Keratinocyte (primary cell): ENCODE measurements at regions not wholly inside any gene's neighbourhood (a gene's known extent, or its start where the extent isn't known, plus 50 kb on each side); places are given as distances from the start of the nearest gene placed in this dataset.

Source experiments
- DNase-seq: peaks from one replicate; pipeline ENCODE4 v3.0.0-alpha.2; 2011; ENCODE audit warnings: low read depth, missing footprints, low spot score
- FAIRE-seq: peaks from 2 replicates; lab custom pipeline; 2011; peaks lifted over from hg19 to GRCh38; lab: Jason Lieb, UNC
- H2AFZ ChIP-seq: 2 replicates; pipeline ENCODE4 v1.6.0; 2012; ENCODE audit warnings: low read length, control low read depth, inconsistent platforms; ENCODE audit not compliant: control insufficient read depth
- H3K27ac ChIP-seq: 2 replicates; pipeline ENCODE4 v1.5.1; 2011; ENCODE audit warnings: low read length; ENCODE audit not compliant: control insufficient read depth, insufficient read depth
- H3K27me3 ChIP-seq: 3 replicates; pipeline ENCODE4 v1.6.0; 2011; ENCODE audit warnings: low read length; ENCODE audit not compliant: control insufficient read depth, insufficient read depth; ENCODE audit errors: extremely low read depth
- H3K36me3 ChIP-seq, 2 experiments: 2 replicates in 1 of 2; 3 replicates in 1 of 2; pipeline ENCODE4 v1.5.1; 2011; ENCODE audit warnings: low read length in 2 of 2, mild to moderate bottlenecking in 1 of 2; ENCODE audit not compliant: control insufficient read depth in 2 of 2, insufficient read depth in 2 of 2; ENCODE audit errors: extremely low read depth in 1 of 2
- H3K4me1 ChIP-seq: 3 replicates; pipeline ENCODE4 v1.5.1; 2011; ENCODE audit warnings: low read length; ENCODE audit not compliant: control insufficient read depth, insufficient read depth; ENCODE audit errors: extremely low read depth
- H3K4me2 ChIP-seq: 3 replicates; pipeline ENCODE4 v1.6.0; 2011; ENCODE audit warnings: low read depth, low read length; ENCODE audit not compliant: control insufficient read depth, insufficient read depth; ENCODE audit errors: extremely low read depth
- H3K4me3 ChIP-seq, 3 experiments: fragments of 200-600 bp in 1 of 3; sonication (generic) in 1 of 3; 2 replicates in 2 of 3; 3 replicates in 1 of 3; pipeline ENCODE4 v1.5.1; 2011 to 2016; ENCODE audit warnings: low read length in 3 of 3, mild to moderate bottlenecking in 3 of 3, control low read depth in 2 of 3, inconsistent platforms in 1 of 3, low read depth in 1 of 3, mixed read lengths in 1 of 3, mixed run types in 1 of 3, moderate library complexity in 1 of 3; ENCODE audit not compliant: control insufficient read depth in 2 of 3, insufficient read depth in 2 of 3; ENCODE audit errors: extremely low read depth in 1 of 3
- H3K79me2 ChIP-seq: 2 replicates; pipeline ENCODE4 v1.6.0; 2012; ENCODE audit warnings: low read length; ENCODE audit not compliant: control insufficient read depth, insufficient read depth
- H3K9ac ChIP-seq: 3 replicates; pipeline ENCODE4 v1.6.0; 2011; ENCODE audit warnings: low read length; ENCODE audit not compliant: control insufficient read depth, insufficient read depth; ENCODE audit errors: extremely low read depth
- H3K9me1 ChIP-seq: 3 replicates; pipeline ENCODE4 v1.6.0; 2011; ENCODE audit warnings: low read length; ENCODE audit not compliant: control insufficient read depth, insufficient read depth; ENCODE audit errors: extremely low read depth
- H3K9me3 ChIP-seq: 2 replicates; pipeline ENCODE4 v1.5.1; 2012; ENCODE audit warnings: low read depth, low read length; ENCODE audit not compliant: control insufficient read depth
- H4K20me1 ChIP-seq: 3 replicates; pipeline ENCODE4 v1.6.0; 2011; ENCODE audit warnings: low read length; ENCODE audit not compliant: control insufficient read depth, insufficient read depth; ENCODE audit errors: extremely low read depth
- EZH2 ChIP-seq: IDR thresholded peaks from one replicate; pipeline ENCODE4 v1.6.1; 2012; ENCODE audit warnings: inconsistent platforms, mild to moderate bottlenecking, low read length, moderate library complexity
- dilution Hi-C: fragments of 300-500 bp; cut with MboI; formaldehyde crosslinking; loops from one replicate; pipeline ENCODE4 v1.7.0; 2020; ENCODE audit warnings: low sequenced_read_pairs; ENCODE audit not compliant: extremely low pct_ligation_motif_present
- TF ChIP-seq, protein P1 (sequence below), 3 experiments: IDR thresholded peaks in 1 of 3; conservative IDR thresholded peaks in 1 of 3; optimal IDR thresholded peaks in 1 of 3; 2 replicates in 2 of 3; 3 replicates in 1 of 3; pipeline versions ENCODE3 to v1.5.1; 2011; ENCODE audit warnings: low read length in 3 of 3, mild to moderate bottlenecking in 3 of 3, moderate library complexity in 2 of 3, control low read depth in 1 of 3, inconsistent platforms in 1 of 3; ENCODE audit not compliant: insufficient read depth in 2 of 3; ENCODE audit errors: extremely low read depth in 1 of 3

GRCh38 chr6:146928503-146928902 is 275.7 kb upstream of the STXBP5 start:
- Histone ChIP-seq H3K4me3 (no peak overlapping the region), H4K20me1 (no peaks in the 10 kb centered on the region), H3K9me1 (no peaks in the 10 kb centered on the region), H3K27me3 (no peaks in the 10 kb centered on the region), H3K27ac (no peak overlapping the region), H3K9ac (no peak overlapping the region), H3K79me2 (no peaks in the 10 kb centered on the region), H2AFZ (no peak overlapping the region), H3K4me2 (no peak overlapping the region), H3K4me1 (no peaks in the 10 kb centered on the region), H3K9me3 (no peaks in the 10 kb centered on the region), H3K36me3 (no peaks in the 10 kb centered on the region)
- no peak for TF ChIP-seq EZH2
- TF ChIP-seq, protein P1, sequence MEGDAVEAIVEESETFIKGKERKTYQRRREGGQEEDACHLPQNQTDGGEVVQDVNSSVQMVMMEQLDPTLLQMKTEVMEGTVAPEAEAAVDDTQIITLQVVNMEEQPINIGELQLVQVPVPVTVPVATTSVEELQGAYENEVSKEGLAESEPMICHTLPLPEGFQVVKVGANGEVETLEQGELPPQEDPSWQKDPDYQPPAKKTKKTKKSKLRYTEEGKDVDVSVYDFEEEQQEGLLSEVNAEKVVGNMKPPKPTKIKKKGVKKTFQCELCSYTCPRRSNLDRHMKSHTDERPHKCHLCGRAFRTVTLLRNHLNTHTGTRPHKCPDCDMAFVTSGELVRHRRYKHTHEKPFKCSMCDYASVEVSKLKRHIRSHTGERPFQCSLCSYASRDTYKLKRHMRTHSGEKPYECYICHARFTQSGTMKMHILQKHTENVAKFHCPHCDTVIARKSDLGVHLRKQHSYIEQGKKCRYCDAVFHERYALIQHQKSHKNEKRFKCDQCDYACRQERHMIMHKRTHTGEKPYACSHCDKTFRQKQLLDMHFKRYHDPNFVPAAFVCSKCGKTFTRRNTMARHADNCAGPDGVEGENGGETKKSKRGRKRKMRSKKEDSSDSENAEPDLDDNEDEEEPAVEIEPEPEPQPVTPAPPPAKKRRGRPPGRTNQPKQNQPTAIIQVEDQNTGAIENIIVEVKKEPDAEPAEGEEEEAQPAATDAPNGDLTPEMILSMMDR (optimal IDR thresholded peaks at IDR 0.05 in 1 of 3, IDR thresholded peaks at IDR 0.05 in 1 of 3, conservative IDR thresholded peaks at IDR 0.05 in 1 of 3; ENCODE audit: extremely low read depth in 1 of 3, insufficient read depth in 2 of 3, low read length in 3 of 3), result no peak
- DNase-seq, result no peak
- FAIRE-seq, result no peak
- dilution Hi-C loops, result no loop called here

GRCh38 chr6:146931214-146931613 is 273.0 kb upstream of the STXBP5 start:
- Histone ChIP-seq H2AFZ (no peak overlapping the region), H3K9me1 (no peaks in the 10 kb centered on the region), H3K9me3 (no peaks in the 10 kb centered on the region), H3K4me3 (no peak overlapping the region), H3K4me1 (no peaks in the 10 kb centered on the region), H3K27ac (no peak overlapping the region), H3K36me3 (no peaks in the 10 kb centered on the region), H3K79me2 (no peaks in the 10 kb centered on the region), H3K4me2 (no peak overlapping the region), H4K20me1 (no peaks in the 10 kb centered on the region), H3K27me3 (no peaks in the 10 kb centered on the region), H3K9ac (no peak overlapping the region)
- FAIRE-seq (no peak), DNase-seq (no peak)
- dilution Hi-C loops, result no loop called here
- TF ChIP-seq, protein P1 (optimal IDR thresholded peaks at IDR 0.05 in 1 of 3, IDR thresholded peaks at IDR 0.05 in 1 of 3, conservative IDR thresholded peaks at IDR 0.05 in 1 of 3; ENCODE audit: extremely low read depth in 1 of 3, insufficient read depth in 2 of 3, low read length in 3 of 3), result no peak
- no peak for TF ChIP-seq EZH2
